Loucy (cell line): ENCODE measurements at regions not wholly inside any gene's neighbourhood (a gene's known extent, or its start where the extent isn't known, plus 50 kb on each side); places are given as distances from the start of the nearest gene placed in this dataset.

Source experiments
- H2AFZ ChIP-seq: fragments of 200-600 bp; sonication (generic); 2 replicates; pipeline ENCODE4 v1.6.0; 2016; ENCODE audit warnings: antibody characterized with exemption, mild to moderate bottlenecking, low read length, moderate library complexity
- H3F3A ChIP-seq: fragments of 200-600 bp; 2 replicates; pipeline ENCODE4 v1.6.0; 2016; ENCODE audit warnings: antibody characterized with exemption, low read depth, mild to moderate bottlenecking
- H3K27me3 ChIP-seq: fragments of 200-600 bp; sonication (generic); 2 replicates; pipeline ENCODE4 v1.6.1; 2014; ENCODE audit warnings: low read length, mild to moderate bottlenecking; ENCODE audit not compliant: insufficient read depth, poor library complexity, severe bottlenecking
- H3K36me3 ChIP-seq: fragments of 200-600 bp; sonication (generic); 2 replicates; pipeline ENCODE4 v1.6.1; 2016; ENCODE audit warnings: low read length; ENCODE audit not compliant: insufficient read depth
- H3K4me1 ChIP-seq: fragments of 200-600 bp; sonication (generic); 2 replicates; pipeline ENCODE4 v1.5.1; 2014; ENCODE audit warnings: low read length, mild to moderate bottlenecking; ENCODE audit not compliant: insufficient read depth, poor library complexity, severe bottlenecking
- H3K4me2 ChIP-seq: fragments of 200-600 bp; sonication (generic); 2 replicates; pipeline ENCODE4 v1.6.0; 2014; ENCODE audit warnings: antibody characterized with exemption, low read length, low read depth, mild to moderate bottlenecking; ENCODE audit not compliant: poor library complexity, severe bottlenecking
- H3K4me3 ChIP-seq: fragments of 200-600 bp; sonication (generic); 2 replicates; pipeline ENCODE4 v1.5.1; 2014; ENCODE audit warnings: low read length, mild to moderate bottlenecking, mixed read lengths; ENCODE audit not compliant: poor library complexity, severe bottlenecking
- H3K79me2 ChIP-seq: fragments of 200-600 bp; sonication (generic); 2 replicates; pipeline ENCODE4 v1.6.1; 2014; ENCODE audit warnings: low read length; ENCODE audit not compliant: insufficient read depth
- H3K9ac ChIP-seq: fragments of 200-600 bp; sonication (generic); 2 replicates; pipeline ENCODE4 v1.6.0; 2014; ENCODE audit warnings: mild to moderate bottlenecking, low read depth, low read length, moderate library complexity; ENCODE audit not compliant: poor library complexity, severe bottlenecking
- H3K9me2 ChIP-seq: fragments of 200-600 bp; sonication (generic); replicated peaks from 2 replicates; pipeline ENCODE4 v1.6.1; 2016; ENCODE audit warnings: low read depth, low read length, mixed read lengths
- H3K9me3 ChIP-seq: fragments of 200-600 bp; sonication (generic); 2 replicates; pipeline ENCODE4 v1.6.1; 2014; ENCODE audit warnings: mild to moderate bottlenecking, antibody characterized with exemption, low read length, low read depth; ENCODE audit not compliant: insufficient read depth
- H4K20me1 ChIP-seq: fragments of 200-600 bp; sonication (generic); 2 replicates; pipeline ENCODE4 v1.6.0; 2014; ENCODE audit warnings: antibody characterized with exemption, low read length, mild to moderate bottlenecking; ENCODE audit not compliant: insufficient read depth, poor library complexity, severe bottlenecking
- CTCF ChIP-seq: fragments of 200-600 bp; sonication (generic); conservative IDR thresholded peaks from 2 replicates; pipeline ENCODE4 v1.5.1; 2014; ENCODE audit warnings: mild to moderate bottlenecking, antibody characterized with exemption, low read length
- EZH2phosphoT487 ChIP-seq: fragments of 200-600 bp; IDR thresholded peaks from 2 replicates; pipeline ENCODE4 v1.6.1; 2018; ENCODE audit warnings: antibody characterized with exemption, mild to moderate bottlenecking, moderate library complexity, borderline replicate concordance

GRCh38 chr1:235018720-235019444, 109.8 kb downstream of the TOMM20 start:
- Histone ChIP-seq H3K9ac (no peak overlapping the region), H3K9me2 (no peaks in the 10 kb centered on the region), H3K9me3 (no peaks in the 10 kb centered on the region), H3F3A (no peaks in the 10 kb centered on the region), H3K79me2 (no peaks in the 10 kb centered on the region), H3K27me3 (no peaks in the 10 kb centered on the region), H3K4me1 (peaks cover 41% of the 10 kb centered on the region), H3K4me3 (no peak overlapping the region), H2AFZ (no peak overlapping the region), H3K36me3 (no peaks in the 10 kb centered on the region), H4K20me1 (no peaks in the 10 kb centered on the region), H3K4me2 (no peak overlapping the region)
- TF ChIP-seq CTCF, result no peak
- no peak for TF ChIP-seq EZH2phosphoT487

- peaks cover 44% of the 10 kb centered on the region for H3K4me1 ChIP-seq
- H3K9ac ChIP-seq, result no peak overlapping the region
- no peak overlapping the region for H3K4me3 ChIP-seq
- H3K36me3 ChIP-seq, result no peaks in the 10 kb centered on the region
- H3K9me2 ChIP-seq, result no peaks in the 10 kb centered on the region
- H4K20me1 ChIP-seq, result no peaks in the 10 kb centered on the region
- no peaks in the 10 kb centered on the region for H3K79me2 ChIP-seq
- no peak overlapping the region for H3K4me2 ChIP-seq
- H3F3A ChIP-seq, result no peaks in the 10 kb centered on the region
- H3K9me3 ChIP-seq, result no peaks in the 10 kb centered on the region
- H2AFZ ChIP-seq, result no peak overlapping the region
- H3K27me3 ChIP-seq, result no peaks in the 10 kb centered on the region
- no peak for TF ChIP-seq EZH2phosphoT487
- TF ChIP-seq CTCF, result no peak
Observed at GRCh38 chr1:235018161-235018560, 110.5 kb downstream of the TOMM20 start.

DNA sequence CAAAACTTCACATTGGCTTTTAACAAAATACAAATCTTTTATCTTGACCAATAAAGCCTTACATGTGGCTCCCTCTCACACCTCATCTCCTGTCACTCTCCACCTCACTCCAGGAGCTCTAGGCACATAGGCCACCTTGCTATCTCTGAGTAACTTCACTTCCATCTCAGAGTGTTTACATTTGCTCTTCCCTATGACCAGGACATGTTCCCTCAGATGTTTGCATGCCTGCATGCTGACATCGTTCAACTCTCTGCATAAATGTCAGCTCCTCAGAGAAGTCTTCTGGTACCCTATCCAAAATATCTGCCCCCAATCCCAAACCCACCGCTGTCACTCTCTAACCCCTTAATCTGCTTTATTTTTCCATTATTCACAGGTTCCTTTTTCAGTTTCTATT, 110.9 kb downstream of the TOMM20 start:
- H3K9me2 ChIP-seq, result no peaks in the 10 kb centered on the region
- no peak overlapping the region for H2AFZ ChIP-seq
- TF ChIP-seq EZH2phosphoT487 (no peak), CTCF (no peak)
- H3K36me3 ChIP-seq, result no peaks in the 10 kb centered on the region
- H3K9ac ChIP-seq, result no peak overlapping the region
- no peaks in the 10 kb centered on the region for H4K20me1 ChIP-seq
- peaks cover 3% of the 10 kb centered on the region; the same call in 1 of the 2 replicates for H3F3A ChIP-seq
- no peaks in the 10 kb centered on the region for H3K79me2 ChIP-seq
- H3K4me1 ChIP-seq, result peaks cover 45% of the 10 kb centered on the region
- H3K4me3 ChIP-seq, result no peak overlapping the region
- no peaks in the 10 kb centered on the region for H3K9me3 ChIP-seq
- no peak overlapping the region for H3K4me2 ChIP-seq
- H3K27me3 ChIP-seq, result no peaks in the 10 kb centered on the region
